ENCODE measurements at regions not wholly inside any gene's neighbourhood (a gene's known extent, or its start where the extent isn't known, plus 50 kb on each side); places are given as distances from the start of the nearest gene placed in this dataset.

- no peak overlapping the region for H3K4me3 ChIP-seq
- WGBS, 2 donors = 32 to 43% methylated on average over 13 of the region's 13 CpGs
- H3K9me3 ChIP-seq (ENCODE audit: control insufficient read depth in 4 of 4, insufficient read depth in 3 of 4, low read length in 3 of 4) = no peaks in the 10 kb centered on the region
- DNase-seq (peak in 2 of 3 donors; percentile 14 to 30), ATAC-seq (ENCODE audit: insufficient read depth, low FRiP score) (no peak)
- peak overlapping the region in 1 of 2 donors; percentile 3 for H3K27ac ChIP-seq (ENCODE audit: low read depth in 1 of 2, low read length in 1 of 2)
- H3K4me1 ChIP-seq (ENCODE audit: control insufficient read depth in 5 of 5, insufficient read depth in 5 of 5, low read length in 5 of 5) = peaks cover 0 to 12% (median 0%) of the 10 kb centered on the region in 5 donors
- no peaks in the 10 kb centered on the region for H3K27me3 ChIP-seq (ENCODE audit: control insufficient read depth in 3 of 3, insufficient read depth in 3 of 3, low read length in 2 of 3)
- no peaks in the 10 kb centered on the region for H3K36me3 ChIP-seq (ENCODE audit: control insufficient read depth in 4 of 4, insufficient read depth in 4 of 4, low read length in 4 of 4)
- TF ChIP-seq CTCF (IDR thresholded peaks at IDR 0.05; ENCODE audit: control extremely low read depth, extremely low read depth) = no peak
- no peak overlapping the region for H3K9ac ChIP-seq (ENCODE audit: insufficient read depth in 1 of 2, low read length in 2 of 2)
Observed at GRCh38 chr7:131235489-131236317, 92.0 kb upstream of the MKLN1 start.

- no peak overlapping the region for H3K4me3 ChIP-seq
- peaks cover 0 to 12% (median 0%) of the 10 kb centered on the region in 5 donors for H3K4me1 ChIP-seq (ENCODE audit: control insufficient read depth in 5 of 5, insufficient read depth in 5 of 5, low read length in 5 of 5)
- H3K27me3 ChIP-seq (ENCODE audit: control insufficient read depth in 3 of 3, insufficient read depth in 3 of 3, low read length in 2 of 3) = no peaks in the 10 kb centered on the region
- no peak overlapping the region for H3K27ac ChIP-seq (ENCODE audit: low read depth in 1 of 2, low read length in 1 of 2)
- H3K9ac ChIP-seq (ENCODE audit: insufficient read depth in 1 of 2, low read length in 2 of 2) = no peak overlapping the region
- no peaks in the 10 kb centered on the region for H3K36me3 ChIP-seq (ENCODE audit: control insufficient read depth in 4 of 4, insufficient read depth in 4 of 4, low read length in 4 of 4)
- no peak for ATAC-seq (ENCODE audit: insufficient read depth, low FRiP score)
- WGBS, 2 donors = 93 to 95% methylated on average over 6 of the region's 6 CpGs
- H3K9me3 ChIP-seq (ENCODE audit: control insufficient read depth in 4 of 4, insufficient read depth in 3 of 4, low read length in 3 of 4) = no peaks in the 10 kb centered on the region
- DNase-seq = no peak
- no peak for TF ChIP-seq CTCF (IDR thresholded peaks at IDR 0.05; ENCODE audit: control extremely low read depth, extremely low read depth)
Observed at GRCh38 chr7:131236318-131236672, 91.4 kb upstream of the MKLN1 start.

- Histone ChIP-seq H3K9me3 (ENCODE audit: control insufficient read depth in 4 of 4, insufficient read depth in 3 of 4, low read length in 3 of 4) (no peaks in the 10 kb centered on the region), H3K27ac (ENCODE audit: low read depth in 1 of 2, low read length in 1 of 2) (no peak overlapping the region), H3K4me1 (ENCODE audit: control insufficient read depth in 5 of 5, insufficient read depth in 5 of 5, low read length in 5 of 5) (peaks cover 0 to 12% (median 0%) of the 10 kb centered on the region in 5 donors), H3K27me3 (ENCODE audit: control insufficient read depth in 3 of 3, insufficient read depth in 3 of 3, low read length in 2 of 3) (no peaks in the 10 kb centered on the region), H3K9ac (ENCODE audit: insufficient read depth in 1 of 2, low read length in 2 of 2) (no peak overlapping the region), H3K4me3 (no peak overlapping the region), H3K36me3 (ENCODE audit: control insufficient read depth in 4 of 4, insufficient read depth in 4 of 4, low read length in 4 of 4) (no peaks in the 10 kb centered on the region)
- peak; percentile 76 for ATAC-seq (ENCODE audit: insufficient read depth, low FRiP score)
- DNase-seq = no peak
- no peak for TF ChIP-seq CTCF (IDR thresholded peaks at IDR 0.05; ENCODE audit: control extremely low read depth, extremely low read depth)
- 73 to 80% methylated on average over 2 of the region's 2 CpGs for WGBS, 2 donors
Observed at GRCh38 chr7:131238347-131238931, 89.2 kb upstream of the MKLN1 start.
